GM23248 (cell line): ENCODE measurements at regions not wholly inside any gene's neighbourhood (a gene's known extent, or its start where the extent isn't known, plus 50 kb on each side); places are given as distances from the start of the nearest gene placed in this dataset.
"Not testable (repeated sequence)": the region's sequence is repeated elsewhere in the genome, so short reads cannot be mapped to it uniquely, and the experiment has no call there.

Experiments used
- DNase-seq: peaks from one replicate; pipeline ENCODE4 v3.0.0-alpha.2; 2015
- H2AFZ ChIP-seq: fragments of 200-600 bp; sonication (generic); 2 replicates; pipeline ENCODE4 v1.6.1; 2016; ENCODE audit warnings: antibody characterized with exemption
- H3F3A ChIP-seq: fragments of 200-600 bp; sonication (generic); 2 replicates; pipeline ENCODE4 v1.6.1; 2016; ENCODE audit warnings: mild to moderate bottlenecking, antibody characterized with exemption, mixed run types; ENCODE audit not compliant: insufficient read depth
- H3K27ac ChIP-seq: fragments of 200-600 bp; sonication (generic); 2 replicates; pipeline ENCODE4 v1.5.1; 2016; ENCODE audit warnings: mild to moderate bottlenecking
- H3K27me3 ChIP-seq: fragments of 200-600 bp; sonication (generic); replicated peaks from 2 replicates; pipeline ENCODE4 v1.6.1; 2016; ENCODE audit warnings: mild to moderate bottlenecking; ENCODE audit not compliant: insufficient read depth
- H3K36me3 ChIP-seq: fragments of 200-600 bp; sonication (generic); 2 replicates; pipeline ENCODE4 v1.6.1; 2016; ENCODE audit warnings: low read depth, mild to moderate bottlenecking
- H3K4me1 ChIP-seq: fragments of 200-600 bp; sonication (generic); 2 replicates; pipeline ENCODE4 v1.6.1; 2016; ENCODE audit warnings: mild to moderate bottlenecking; ENCODE audit not compliant: insufficient read depth
- H3K4me2 ChIP-seq: fragments of 200-600 bp; sonication (generic); one replicate; pipeline ENCODE4 v1.6.1; 2016; ENCODE audit warnings: mild to moderate bottlenecking; ENCODE audit not compliant: unreplicated experiment
- H3K4me3 ChIP-seq: fragments of 200-600 bp; sonication (generic); 2 replicates; pipeline ENCODE4 v1.5.1; 2016; ENCODE audit warnings: mild to moderate bottlenecking
- H3K79me2 ChIP-seq: fragments of 200-600 bp; sonication (generic); 2 replicates; pipeline ENCODE4 v1.6.1; 2016; ENCODE audit warnings: mild to moderate bottlenecking; ENCODE audit not compliant: insufficient read depth
- H3K9ac ChIP-seq: fragments of 200-600 bp; sonication (generic); 2 replicates; pipeline ENCODE4 v1.6.1; 2016; ENCODE audit warnings: mild to moderate bottlenecking
- H3K9me2 ChIP-seq: fragments of 200-600 bp; sonication (generic); 2 replicates; pipeline ENCODE4 v1.6.1; 2016; ENCODE audit warnings: mixed run types, mild to moderate bottlenecking, moderate library complexity; ENCODE audit not compliant: insufficient read depth
- H3K9me3 ChIP-seq: fragments of 200-600 bp; sonication (generic); one replicate; pipeline ENCODE4 v1.6.1; 2017; ENCODE audit warnings: low read depth
- H4K20me1 ChIP-seq: fragments of 200-600 bp; sonication (generic); 2 replicates; pipeline ENCODE4 v1.6.0; 2016; ENCODE audit not compliant: insufficient read depth
- EZH2 ChIP-seq: fragments of 200-600 bp; sonication (generic); IDR thresholded peaks from 2 replicates; pipeline ENCODE4 v1.6.1; 2018; ENCODE audit warnings: antibody characterized with exemption, mild to moderate bottlenecking; ENCODE audit not compliant: insufficient read depth, poor library complexity, severe bottlenecking
- EZH2phosphoT487 ChIP-seq: fragments of 200-600 bp; sonication (generic); IDR thresholded peaks from 2 replicates; pipeline ENCODE4 v1.6.1; 2018; ENCODE audit warnings: antibody characterized with exemption, moderate library complexity, mild to moderate bottlenecking, low read depth; ENCODE audit not compliant: insufficient read depth
- WGBS, 2 experiments: methylation state at CpG; one replicate each; pipeline ENCODE4 v1.1.6; 2015 to 2017; ENCODE audit warnings: low lambda C conversion rate in 2 of 2, low coverage in 1 of 2; ENCODE audit errors: missing lambda C conversion rate in 2 of 2; 5-methylcytosine and 5-hydroxymethylcytosine counted together
- in situ Hi-C: fragments of 300-500 bp; cut with MboI; formaldehyde crosslinking; loops from 2 replicates; pipeline ENCODE4 v1.15.0; 2020

DNA sequence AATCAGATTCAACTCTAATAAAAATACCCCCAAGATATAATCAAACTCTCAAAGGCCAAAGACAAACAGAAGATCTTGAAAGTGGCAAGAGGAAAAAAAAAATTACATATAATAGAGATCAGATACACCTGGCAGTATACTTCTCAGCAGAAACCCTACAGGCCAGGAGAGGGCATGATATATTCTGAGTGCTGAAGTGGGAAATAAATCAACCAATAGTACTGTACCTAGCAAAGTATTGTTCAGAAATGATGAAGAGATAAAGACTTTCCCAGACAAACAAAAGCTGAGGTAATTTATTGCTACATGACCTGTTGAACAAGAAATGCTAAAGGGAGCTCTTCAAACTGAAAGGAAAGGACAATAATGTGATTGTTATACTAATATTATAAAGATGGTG is 291.9 kb downstream of the SH2D4B start:
- no peaks in the 10 kb centered on the region for H3K27me3 ChIP-seq
- no peak overlapping the region for H3K27ac ChIP-seq
- no peak for DNase-seq
- H3K9me2 ChIP-seq: no peaks in the 10 kb centered on the region
- no peak overlapping the region for H3K4me2 ChIP-seq
- TF ChIP-seq EZH2phosphoT487 (no peak), EZH2 (no peak)
- no peaks in the 10 kb centered on the region for H3K79me2 ChIP-seq
- H2AFZ ChIP-seq: no peak overlapping the region
- no peaks in the 10 kb centered on the region for H4K20me1 ChIP-seq
- H3K9me3 ChIP-seq: peaks cover 5% of the 10 kb centered on the region
- in situ Hi-C loops: no loop called here
- no peaks in the 10 kb centered on the region for H3K36me3 ChIP-seq
- H3K9ac ChIP-seq: no peak overlapping the region
- H3F3A ChIP-seq: no peaks in the 10 kb centered on the region
- no peak overlapping the region for H3K4me3 ChIP-seq
- no peaks in the 10 kb centered on the region for H3K4me1 ChIP-seq

DNA sequence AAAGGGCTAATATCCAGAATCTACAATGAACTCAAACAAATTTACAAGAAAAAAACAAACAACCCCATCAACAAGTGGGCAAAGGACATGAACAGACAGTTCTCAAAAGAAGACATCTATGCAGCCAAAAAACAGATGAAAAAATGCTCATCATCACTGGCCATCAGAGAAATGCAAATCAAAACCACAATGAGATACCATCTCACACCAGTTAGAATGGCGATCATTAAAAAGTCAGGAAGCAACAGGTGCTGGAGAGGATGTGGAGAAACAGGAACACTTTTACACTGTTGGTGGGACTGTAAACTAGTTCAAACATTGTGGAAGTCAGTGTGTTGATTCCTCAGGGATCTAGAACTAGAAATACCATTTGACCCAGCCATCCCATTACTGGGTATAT is 295.0 kb downstream of the SH2D4B start:
- H4K20me1 ChIP-seq, H3K4me3 ChIP-seq, H3K9me3 ChIP-seq, H3K9me2 ChIP-seq, in situ Hi-C loops, H3K4me1 ChIP-seq, H2AFZ ChIP-seq, H3K9ac ChIP-seq, DNase-seq, H3K79me2 ChIP-seq, H3K27ac ChIP-seq, H3F3A ChIP-seq, H3K4me2 ChIP-seq, H3K27me3 ChIP-seq, H3K36me3 ChIP-seq: not testable (repeated sequence)
- 48 to 64% methylated on average over 1 of the region's 1 CpG for WGBS, 2 experiments

DNA sequence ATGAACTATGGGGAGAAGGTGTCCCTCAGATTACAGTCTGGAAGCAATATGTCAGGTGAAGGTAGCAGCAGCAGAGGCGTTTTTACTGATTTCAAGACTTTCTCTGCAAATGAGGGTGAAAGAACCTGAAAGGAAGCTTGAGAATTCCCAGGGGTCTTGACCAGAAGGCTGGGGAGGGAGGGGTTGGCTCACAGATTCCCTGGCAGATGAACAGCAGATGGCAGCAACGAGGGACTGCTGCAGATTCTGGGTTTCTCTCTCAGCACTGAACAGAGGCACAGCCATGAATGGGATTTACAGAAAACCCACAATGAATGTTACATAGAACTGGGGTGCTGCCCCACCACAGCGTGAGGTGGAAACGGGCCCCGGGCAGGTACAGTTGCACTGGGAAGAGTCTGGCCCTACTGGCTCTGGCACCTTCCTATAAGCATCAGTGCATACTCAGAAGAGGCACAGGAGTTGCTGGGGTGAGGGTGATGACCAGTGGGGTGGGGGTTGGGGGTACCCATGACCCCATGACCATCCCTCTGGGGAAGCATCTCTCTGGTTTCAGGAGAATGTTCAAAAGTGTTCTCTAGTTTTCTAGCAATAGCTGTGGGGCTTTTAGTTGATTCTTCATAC is 317.8 kb downstream of the SH2D4B start:
- no peaks in the 10 kb centered on the region for H3K4me1 ChIP-seq
- H4K20me1 ChIP-seq: no peaks in the 10 kb centered on the region
- H3K4me3 ChIP-seq: no peak overlapping the region
- no peak overlapping the region for H3K27ac ChIP-seq
- H3K36me3 ChIP-seq: no peaks in the 10 kb centered on the region
- no peak for DNase-seq
- no peaks in the 10 kb centered on the region for H3K9me2 ChIP-seq
- H3K27me3 ChIP-seq: no peaks in the 10 kb centered on the region
- no peak for TF ChIP-seq EZH2phosphoT487
- TF ChIP-seq EZH2: no peak
- WGBS, 2 experiments: 6 to 8% methylated on average over 5 of the region's 5 CpGs
- no peak overlapping the region for H3K4me2 ChIP-seq
- in situ Hi-C loops: no loop called here
- no peaks in the 10 kb centered on the region for H3F3A ChIP-seq
- H3K79me2 ChIP-seq: no peaks in the 10 kb centered on the region
- no peak overlapping the region for H2AFZ ChIP-seq
- H3K9ac ChIP-seq: no peak overlapping the region
- H3K9me3 ChIP-seq: no peaks in the 10 kb centered on the region

DNA sequence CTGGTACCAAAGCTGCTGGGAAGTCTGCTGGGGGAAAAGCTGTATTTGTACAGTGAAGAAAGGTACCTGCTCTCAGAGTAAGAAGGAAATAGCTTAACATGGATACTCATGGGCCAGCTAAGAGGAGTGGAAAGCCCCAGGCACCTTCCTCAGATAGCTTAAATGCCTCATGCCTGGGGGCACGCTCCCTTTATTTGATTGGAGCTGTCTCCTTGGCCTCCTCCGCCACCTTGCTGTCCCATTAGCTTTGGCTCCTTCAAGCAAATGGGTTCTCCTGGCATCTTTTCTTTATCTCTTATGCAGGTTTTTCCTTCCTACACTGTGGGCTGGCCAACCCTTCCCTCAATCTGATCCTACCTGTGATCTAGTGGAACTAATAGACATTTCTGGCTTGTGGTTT is 318.5 kb downstream of the SH2D4B start:
- TF ChIP-seq EZH2phosphoT487 (no peak), EZH2 (no peak)
- Histone ChIP-seq H3F3A (no peaks in the 10 kb centered on the region), H3K9me2 (no peaks in the 10 kb centered on the region), H3K4me2 (no peak overlapping the region), H3K4me3 (no peak overlapping the region), H3K27ac (no peak overlapping the region), H3K36me3 (no peaks in the 10 kb centered on the region), H2AFZ (no peak overlapping the region), H3K79me2 (no peaks in the 10 kb centered on the region), H3K4me1 (no peaks in the 10 kb centered on the region), H3K9ac (no peak overlapping the region), H4K20me1 (no peaks in the 10 kb centered on the region), H3K27me3 (no peaks in the 10 kb centered on the region), H3K9me3 (no peaks in the 10 kb centered on the region)
- in situ Hi-C loops: no loop called here
- no peak for DNase-seq
- 48 to 50% methylated on average over 2 of the region's 2 CpGs for WGBS, 2 experiments

DNA sequence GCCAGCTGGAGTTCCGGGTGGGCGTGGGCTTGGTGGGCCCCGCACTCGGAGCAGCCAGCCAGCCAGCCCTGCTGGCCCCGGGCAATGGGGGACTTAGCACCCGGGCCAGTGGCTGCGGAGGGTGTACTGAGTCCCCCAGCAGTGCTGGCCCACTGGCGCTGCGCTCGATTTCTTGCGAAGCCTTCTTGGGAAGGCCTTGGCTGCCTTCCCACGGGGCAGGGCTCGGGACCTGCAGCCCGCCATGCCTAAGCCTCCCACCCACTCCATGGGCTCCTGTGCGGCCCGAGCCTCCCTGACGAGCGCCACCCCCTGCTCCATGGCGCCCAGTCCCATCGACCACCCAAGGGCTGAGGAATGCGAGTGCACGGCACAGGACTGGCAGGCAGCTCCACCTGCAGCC is 321.6 kb downstream of the SH2D4B start:
- H3K9ac ChIP-seq, H4K20me1 ChIP-seq, H3K27me3 ChIP-seq, H3K4me1 ChIP-seq, H3K9me3 ChIP-seq, H3K4me3 ChIP-seq, H3K36me3 ChIP-seq, H2AFZ ChIP-seq, H3K79me2 ChIP-seq, H3K9me2 ChIP-seq, H3K4me2 ChIP-seq, H3K27ac ChIP-seq, H3F3A ChIP-seq, DNase-seq, in situ Hi-C loops: not testable (repeated sequence)
- 73 to 75% methylated on average over 7 to 21 of the region's 22 CpGs for WGBS, 2 experiments
